ENCODE measurements at regions not wholly inside any gene's neighbourhood (a gene's known extent, or its start where the extent isn't known, plus 50 kb on each side); places are given as distances from the start of the nearest gene placed in this dataset.

GRCh38 chr11:56808326-56808725 is 59.8 kb upstream of the OR9G4 start:
- in situ Hi-C loops (cut with HindIII; ENCODE audit: low sequenced_read_pairs) = no loop called here
- no peak overlapping the region for H3K4me3 ChIP-seq (ENCODE audit: low read depth, low read length)
- DNase-seq (ENCODE audit: low read depth, low spot score) = no peak
- no peak for TF ChIP-seq CTCF (IDR thresholded peaks at IDR 0.05; ENCODE audit: low read depth, low read length)

GRCh38 chr11:56799691-56800210 is 51.3 kb upstream of the OR9G4 start:
- no peak overlapping the region for H3K4me3 ChIP-seq (ENCODE audit: low read depth, low read length)
- in situ Hi-C loops (cut with HindIII; ENCODE audit: low sequenced_read_pairs) = no loop called here
- no peak for TF ChIP-seq CTCF (IDR thresholded peaks at IDR 0.05; ENCODE audit: low read depth, low read length)
- DNase-seq (ENCODE audit: low read depth, low spot score) = no peak
